GM23338 (cell line): ENCODE measurements at regions not wholly inside any gene's neighbourhood (a gene's known extent, or its start where the extent isn't known, plus 50 kb on each side); places are given as distances from the start of the nearest gene placed in this dataset.

Source experiments
- ATAC-seq: fragments of 200-7000 bp; cut with Tn5 transposase; 3 replicates; pipeline ENCODE4 v1.9.1; 2020
- DNase-seq: peaks from one replicate; pipeline ENCODE4 v3.0.0-alpha.2; 2015; ENCODE audit warnings: low spot score
- H2AFZ ChIP-seq: fragments of 200-600 bp; sonication (generic); 2 replicates; pipeline ENCODE4 v1.8.0; 2016; ENCODE audit warnings: antibody characterized with exemption, mild to moderate bottlenecking, moderate library complexity
- H3F3A ChIP-seq: fragments of 200-600 bp; sonication (generic); replicated peaks from 2 replicates; pipeline ENCODE4 v1.8.0; 2017; ENCODE audit warnings: antibody characterized with exemption, mixed run types, low read depth
- H3K27ac ChIP-seq: fragments of 200-600 bp; sonication (generic); 2 replicates; pipeline ENCODE4 v1.6.1; 2016; ENCODE audit warnings: low read depth
- H3K27me3 ChIP-seq: fragments of 200-600 bp; sonication (generic); 2 replicates; pipeline ENCODE4 v1.8.0; 2016; ENCODE audit warnings: mild to moderate bottlenecking, mixed run types, moderate library complexity; ENCODE audit not compliant: insufficient read depth
- H3K36me3 ChIP-seq: fragments of 200-600 bp; sonication (generic); 2 replicates; pipeline ENCODE4 v1.8.0; 2016; ENCODE audit warnings: mild to moderate bottlenecking; ENCODE audit not compliant: insufficient read depth
- H3K4me1 ChIP-seq: fragments of 200-600 bp; sonication (generic); 2 replicates; pipeline ENCODE4 v1.8.0; 2016; ENCODE audit warnings: mild to moderate bottlenecking, moderate library complexity; ENCODE audit not compliant: insufficient read depth
- H3K4me2 ChIP-seq: fragments of 200-600 bp; sonication (generic); 2 replicates; pipeline ENCODE4 v1.7.1; 2017; ENCODE audit warnings: mixed run types
- H3K4me3 ChIP-seq: fragments of 200-600 bp; sonication (generic); 2 replicates; pipeline ENCODE4 v1.6.1; 2016; ENCODE audit warnings: mixed run types
- H3K79me2 ChIP-seq: fragments of 200-600 bp; sonication (generic); replicated peaks from 2 replicates; pipeline ENCODE4 v1.8.0; 2017; ENCODE audit warnings: mild to moderate bottlenecking; ENCODE audit not compliant: insufficient read depth
- H3K9me2 ChIP-seq: fragments of 200-600 bp; sonication (generic); 2 replicates; pipeline ENCODE4 v1.8.0; 2017; ENCODE audit not compliant: insufficient read depth
- H4K20me1 ChIP-seq: fragments of 200-600 bp; sonication (generic); replicated peaks from 2 replicates; pipeline ENCODE4 v1.8.0; 2017; ENCODE audit warnings: mild to moderate bottlenecking; ENCODE audit not compliant: insufficient read depth
- H3K27ac Mint-ChIP-seq: 2 replicates; pipeline ENCODE4 v1.8.0; 2020; ENCODE audit warnings: inconsistent platforms, mild to moderate bottlenecking, moderate library complexity, mixed read lengths
- H3K27me3 Mint-ChIP-seq: 3 replicates; pipeline ENCODE4 v1.8.0; 2022; ENCODE audit warnings: low read depth, mild to moderate bottlenecking, moderate library complexity, mixed read lengths, inconsistent platforms; ENCODE audit not compliant: insufficient read depth, poor library complexity
- H3K36me3 Mint-ChIP-seq: 3 replicates; pipeline ENCODE4 v1.8.0; 2021; ENCODE audit warnings: low read depth, mild to moderate bottlenecking, inconsistent platforms, moderate library complexity, mixed read lengths
- H3K4me1 Mint-ChIP-seq: 3 replicates; pipeline ENCODE4 v1.8.0; 2020; ENCODE audit warnings: mild to moderate bottlenecking, inconsistent platforms, mixed read lengths
- H3K4me3 Mint-ChIP-seq: 3 replicates; pipeline ENCODE4 v1.8.0; 2021; ENCODE audit warnings: moderate library complexity, mild to moderate bottlenecking, inconsistent platforms, mixed read lengths
- H3K9me3 Mint-ChIP-seq: 3 replicates; pipeline ENCODE4 v1.8.0; 2020; ENCODE audit warnings: moderate library complexity, mild to moderate bottlenecking, inconsistent platforms, mixed read lengths
- CREB1 ChIP-seq: fragments of 250-450 bp; sonication (Bioruptor Pico); IDR thresholded peaks from 2 replicates; pipeline ENCODE4 v1.5.0; 2020; ENCODE audit warnings: low read depth, mild to moderate bottlenecking, moderate library complexity
- EZH2 ChIP-seq: fragments of 200-600 bp; sonication (generic); IDR thresholded peaks from one replicate; pipeline ENCODE4 v1.8.0; 2017; ENCODE audit warnings: antibody characterized with exemption, mild to moderate bottlenecking, low read depth; ENCODE audit not compliant: unreplicated experiment
- EZH2phosphoT487 ChIP-seq: fragments of 200-600 bp; sonication (generic); IDR thresholded peaks from one replicate; pipeline ENCODE4 v1.8.1; 2018; ENCODE audit warnings: antibody characterized with exemption; ENCODE audit not compliant: unreplicated experiment
- JUNB ChIP-seq: IDR thresholded peaks from one replicate; pipeline ENCODE4 v1.6.1; 2016; ENCODE audit warnings: antibody characterized with exemption; ENCODE audit not compliant: unreplicated experiment
- POLR2AphosphoS5 ChIP-seq: IDR thresholded peaks from 2 replicates; pipeline ENCODE4 v1.6.1; 2016; ENCODE audit warnings: antibody characterized with exemption, low read depth
- REST ChIP-seq: IDR thresholded peaks from one replicate; pipeline ENCODE4 v1.6.1; 2018; ENCODE audit warnings: antibody characterized with exemption; ENCODE audit not compliant: unreplicated experiment
- ZNF114 ChIP-seq: fragments of 250-450 bp; sonication (Bioruptor Pico); IDR thresholded peaks from 2 replicates; pipeline ENCODE4 v1.5.0; 2020; ENCODE audit warnings: mild to moderate bottlenecking, moderate library complexity
- ZNF331 ChIP-seq: fragments of 250-450 bp; sonication (Bioruptor Pico); IDR thresholded peaks from 2 replicates; pipeline ENCODE4 v1.5.0; 2020; ENCODE audit warnings: low read depth, mild to moderate bottlenecking, moderate library complexity
- ZNF462 ChIP-seq: fragments of 250-450 bp; sonication (Bioruptor Pico); IDR thresholded peaks from 2 replicates; pipeline ENCODE4 v1.5.0; 2020; ENCODE audit warnings: mild to moderate bottlenecking, moderate library complexity
- TF ChIP-seq, protein P1 (sequence below), 2 experiments: fragments of 200-600 bp in 1 of 2; sonication (generic) in 1 of 2; conservative IDR thresholded peaks; 2 replicates each; pipeline versions ENCODE4 v1.5.1 to v1.6.1; 2016 to 2017; ENCODE audit warnings: antibody characterized with exemption in 2 of 2, low read depth in 2 of 2, mild to moderate bottlenecking in 2 of 2, moderate library complexity in 1 of 2

DNA sequence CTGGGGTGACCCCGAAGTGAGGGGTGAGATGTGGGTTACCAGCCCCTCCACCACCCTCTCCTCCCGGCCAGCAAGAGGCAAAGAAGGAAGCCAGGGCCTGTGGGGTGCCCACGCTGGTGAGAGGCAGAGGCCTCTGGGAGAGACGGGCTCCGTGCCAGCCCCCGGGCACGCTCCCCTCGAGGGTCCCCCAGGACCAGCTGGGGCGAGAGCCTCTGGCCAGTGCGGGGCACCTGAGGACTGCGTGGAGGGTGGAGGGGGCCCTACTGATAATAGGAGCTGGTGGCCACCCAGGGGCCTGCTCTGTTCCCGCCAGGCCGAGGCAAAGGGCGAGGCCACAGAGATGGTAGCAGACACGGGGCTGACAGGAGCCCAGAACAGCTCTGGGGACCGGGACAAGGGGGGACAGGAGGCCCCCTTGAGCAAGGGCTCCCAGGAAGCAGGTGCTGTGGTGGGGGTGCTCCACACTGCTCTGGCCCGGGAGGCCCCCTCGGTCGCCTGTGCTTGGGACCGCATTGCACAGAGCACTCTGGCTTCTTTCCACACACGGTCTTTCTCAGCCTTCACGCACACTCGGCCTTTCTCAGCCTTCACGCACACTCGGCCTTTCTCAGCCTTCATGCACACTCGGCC is 226.9 kb downstream of the TTLL2 start:
- Histone ChIP-seq H3K4me1 (no peaks in the 10 kb centered on the region), H3K79me2 (no peaks in the 10 kb centered on the region), H3K4me2 (no peak overlapping the region), H2AFZ (0 out of 2 replicates have a peak overlapping the region, but pooled peaks have one; percentile 23), H3K4me3 (no peak overlapping the region), H3K27ac (no peak overlapping the region), H3F3A (no peaks in the 10 kb centered on the region), H4K20me1 (no peaks in the 10 kb centered on the region), H3K27me3 (no peaks in the 10 kb centered on the region), H3K9me2 (no peaks in the 10 kb centered on the region), H3K36me3 (no peaks in the 10 kb centered on the region)
- Mint-ChIP-seq H3K36me3 (peaks cover 7% of the 10 kb centered on the region; the same call in 2 of the 3 replicates), H3K27me3 (peaks cover 7% of the 10 kb centered on the region), H3K9me3 (peaks cover 12% of the 10 kb centered on the region), H3K4me3 (no peak overlapping the region), H3K4me1 (peaks cover 4% of the 10 kb centered on the region), H3K27ac (no peak overlapping the region)
- ATAC-seq (no peak), DNase-seq (no peak)
- no peak for TF ChIP-seq POLR2AphosphoS5
- no peak for TF ChIP-seq ZNF331 (CRISPR knock-in tag)
- TF ChIP-seq ZNF114 (CRISPR knock-in tag): no peak
- TF ChIP-seq, protein P1, sequence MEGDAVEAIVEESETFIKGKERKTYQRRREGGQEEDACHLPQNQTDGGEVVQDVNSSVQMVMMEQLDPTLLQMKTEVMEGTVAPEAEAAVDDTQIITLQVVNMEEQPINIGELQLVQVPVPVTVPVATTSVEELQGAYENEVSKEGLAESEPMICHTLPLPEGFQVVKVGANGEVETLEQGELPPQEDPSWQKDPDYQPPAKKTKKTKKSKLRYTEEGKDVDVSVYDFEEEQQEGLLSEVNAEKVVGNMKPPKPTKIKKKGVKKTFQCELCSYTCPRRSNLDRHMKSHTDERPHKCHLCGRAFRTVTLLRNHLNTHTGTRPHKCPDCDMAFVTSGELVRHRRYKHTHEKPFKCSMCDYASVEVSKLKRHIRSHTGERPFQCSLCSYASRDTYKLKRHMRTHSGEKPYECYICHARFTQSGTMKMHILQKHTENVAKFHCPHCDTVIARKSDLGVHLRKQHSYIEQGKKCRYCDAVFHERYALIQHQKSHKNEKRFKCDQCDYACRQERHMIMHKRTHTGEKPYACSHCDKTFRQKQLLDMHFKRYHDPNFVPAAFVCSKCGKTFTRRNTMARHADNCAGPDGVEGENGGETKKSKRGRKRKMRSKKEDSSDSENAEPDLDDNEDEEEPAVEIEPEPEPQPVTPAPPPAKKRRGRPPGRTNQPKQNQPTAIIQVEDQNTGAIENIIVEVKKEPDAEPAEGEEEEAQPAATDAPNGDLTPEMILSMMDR (conservative IDR thresholded peaks at IDR 0.05; ENCODE audit: low read depth in 2 of 2): no peak
- TF ChIP-seq JUNB: no peak
- TF ChIP-seq REST: no peak
- TF ChIP-seq CREB1 (CRISPR knock-in tag): no peak
- TF ChIP-seq EZH2: no peak
- no peak for TF ChIP-seq EZH2phosphoT487

- Histone ChIP-seq H3K4me3 (no peak overlapping the region), H2AFZ (no peak overlapping the region), H3K4me1 (no peaks in the 10 kb centered on the region), H3K27ac (no peak overlapping the region), H3K9me2 (no peaks in the 10 kb centered on the region), H4K20me1 (no peaks in the 10 kb centered on the region), H3K36me3 (no peaks in the 10 kb centered on the region), H3K27me3 (no peaks in the 10 kb centered on the region), H3K79me2 (no peaks in the 10 kb centered on the region), H3K4me2 (no peak overlapping the region), H3F3A (no peaks in the 10 kb centered on the region)
- Mint-ChIP-seq H3K4me1 (peaks cover 4% of the 10 kb centered on the region), H3K4me3 (no peak overlapping the region), H3K9me3 (peaks cover 12% of the 10 kb centered on the region), H3K27ac (no peak overlapping the region), H3K27me3 (peaks cover 7% of the 10 kb centered on the region), H3K36me3 (peaks cover 7% of the 10 kb centered on the region; the same call in 2 of the 3 replicates)
- DNase-seq: no peak
- ATAC-seq: no peak
- TF ChIP-seq POLR2AphosphoS5 (no peak), ZNF462 (CRISPR knock-in tag) (no peak), ZNF331 (CRISPR knock-in tag) (no peak), JUNB (no peak), CREB1 (CRISPR knock-in tag) (no peak), ZNF114 (CRISPR knock-in tag) (no peak)
Observed at GRCh38 chr6:167552258-167552630, 227.4 kb downstream of the TTLL2 start.
